HCT116 (cell line): ENCODE measurements at regions not wholly inside any gene's neighbourhood (a gene's known extent, or its start where the extent isn't known, plus 50 kb on each side); places are given as distances from the start of the nearest gene placed in this dataset.
A peak's percentile ranks its signal among the peaks of the same experiment; 100 is the strongest.

ENCODE experiments used
- ATAC-seq: fragments of 200-7000 bp; cut with Tn5 transposase; 2 replicates; pipeline ENCODE4 v1.9.1; 2020; ENCODE audit warnings: mild to moderate bottlenecking, moderate library complexity
- BruUV-seq: library from RNA; stranded (reverse); fragments of 400-500 nt; replicated peaks from 2 replicates; lab custom pipeline; 2021; lab: Mats Ljungman, UMichigan
- CTCF ChIA-PET: fragments of 300-600 bp; sonication (Branson Sonifier 250); formaldehyde crosslinking; loops from one replicate; lab custom pipeline; 2021; ENCODE audit warnings: antibody characterized with exemption; lab: Charles Lee
- POLR2A ChIA-PET: fragments of 300-600, 350-600 bp; sonication (Branson Sonifier 250); formaldehyde crosslinking; loops from one replicate; lab custom pipeline; 2021; ENCODE audit warnings: antibody characterized with exemption; lab: Charles Lee
- RAD21 ChIA-PET, 2 experiments: fragments of 300-600 bp; sonication (Branson Sonifier 250); formaldehyde crosslinking; loops; one replicate each; lab custom pipeline; 2023; ENCODE audit warnings: low total read pairs in 2 of 2; ENCODE audit not compliant: uncharacterized antibody in 2 of 2, unreplicated experiment in 2 of 2, low non-redundant PET in 1 of 2; lab: Charles Lee
- DNase-seq: peaks from one replicate; pipeline ENCODE4 v3.0.0-alpha.2; 2010; ENCODE audit warnings: low read depth, low spot score
- H2AFZ ChIP-seq: fragments of 200-600 bp; shearing (Covaris generic), sonication (generic); 2 replicates; pipeline ENCODE4 v1.6.1; 2017; ENCODE audit warnings: low read depth, mixed run types, mixed read lengths, antibody characterized with exemption, low read length; ENCODE audit not compliant: poor library complexity, severe bottlenecking
- H3K27ac ChIP-seq: 2 replicates; pipeline ENCODE4 v1.5.1; 2012; ENCODE audit warnings: low read depth, low read length
- H3K27me3 ChIP-seq: fragments of 200-600 bp; sonication (generic); 2 replicates; pipeline ENCODE4 v1.6.1; 2016; ENCODE audit warnings: mixed run types, low read length, mixed read lengths; ENCODE audit not compliant: insufficient read depth
- H3K36me3 ChIP-seq, 2 experiments: fragments of 200-500 bp in 1 of 2; fragments of 200-600 bp in 1 of 2; sonication (Bioruptor generic) in 1 of 2; sonication (generic) in 1 of 2; 2 replicates each; pipeline versions ENCODE4 v1.5.1 to v1.6.1; 2014 to 2016; ENCODE audit warnings: low read length in 2 of 2, inconsistent platforms in 1 of 2, mixed read lengths in 1 of 2, mixed run types in 1 of 2; ENCODE audit not compliant: insufficient read depth in 2 of 2, control insufficient read depth in 1 of 2
- H3K4me1 ChIP-seq, 2 experiments: fragments of 200-600 bp in 1 of 2; sonication (generic) in 1 of 2; 2 replicates each; pipeline versions ENCODE4 v1.5.1 to v1.6.1; 2012 to 2017; ENCODE audit warnings: low read length in 2 of 2, inconsistent platforms in 1 of 2, mild to moderate bottlenecking in 1 of 2, mixed read lengths in 1 of 2, mixed run types in 1 of 2, moderate library complexity in 1 of 2; ENCODE audit not compliant: insufficient read depth in 2 of 2, control insufficient read depth in 1 of 2
- H3K4me2 ChIP-seq: fragments of 200-600 bp; sonication (generic); 2 replicates; pipeline ENCODE4 v1.6.1; 2017; ENCODE audit warnings: mixed run types, low read length, mixed read lengths
- H3K4me3 ChIP-seq, 2 experiments: fragments of 200-600 bp in 1 of 2; sonication (generic) in 1 of 2; replicated peaks in 1 of 2; 2 replicates each; pipeline ENCODE4 v1.5.1; 2011 to 2016; ENCODE audit warnings: low read length in 2 of 2, control low read depth in 1 of 2, low read depth in 1 of 2, mild to moderate bottlenecking in 1 of 2, mixed read lengths in 1 of 2, mixed run types in 1 of 2
- H3K79me2 ChIP-seq: fragments of 200-600 bp; sonication (generic); 2 replicates; pipeline ENCODE4 v1.6.1; 2017; ENCODE audit warnings: mild to moderate bottlenecking, mixed run types, low read length, moderate library complexity, mixed read lengths; ENCODE audit not compliant: insufficient read depth
- H3K9ac ChIP-seq: fragments of 200-600 bp; sonication (generic); 2 replicates; pipeline ENCODE4 v1.6.1; 2016; ENCODE audit warnings: low read length, mixed read lengths
- H3K9me2 ChIP-seq: fragments of 200-600 bp; sonication (generic), shearing (Covaris generic); 2 replicates; pipeline ENCODE4 v1.6.1; 2017; ENCODE audit warnings: mixed run types, mild to moderate bottlenecking, moderate library complexity; ENCODE audit not compliant: insufficient read depth
- H3K9me3 ChIP-seq, 2 experiments: fragments of 200-500 bp in 1 of 2; fragments of 200-600 bp in 1 of 2; sonication (Bioruptor generic) in 1 of 2; sonication (generic) in 1 of 2; 2 replicates each; pipeline ENCODE4 v1.6.1; 2014 to 2017; ENCODE audit warnings: low read length in 2 of 2, mixed read lengths in 2 of 2, inconsistent platforms in 1 of 2, low read depth in 1 of 2, mild to moderate bottlenecking in 1 of 2, mixed run types in 1 of 2, moderate library complexity in 1 of 2; ENCODE audit not compliant: control insufficient read depth in 1 of 2, insufficient read depth in 1 of 2
- H4K20me1 ChIP-seq: fragments of 200-600 bp; sonication (generic), shearing (Covaris generic); 2 replicates; pipeline ENCODE4 v1.6.1; 2017; ENCODE audit warnings: mixed run types, mild to moderate bottlenecking, moderate library complexity; ENCODE audit not compliant: insufficient read depth
- EZH2 ChIP-seq: fragments of 200-600 bp; sonication (generic); IDR thresholded peaks from 2 replicates; pipeline ENCODE4 v1.6.1; 2017; ENCODE audit warnings: antibody characterized with exemption, mixed run types
- EZH2phosphoT487 ChIP-seq: fragments of 200-600 bp; IDR thresholded peaks from 2 replicates; pipeline ENCODE4 v1.6.1; 2018; ENCODE audit warnings: antibody characterized with exemption, borderline replicate concordance
- FOSL1 ChIP-seq: IDR thresholded peaks from 2 replicates; pipeline ENCODE4 v1.6.1; 2012; ENCODE audit warnings: low read depth
- RAD21 ChIP-seq: IDR thresholded peaks from 2 replicates; pipeline ENCODE4 v1.6.1; 2012; ENCODE audit warnings: low read depth, mild to moderate bottlenecking
- intact Hi-C: fragments of 100-400 bp; cut with micrococcal nuclease; formaldehyde crosslinking; loops from 2 replicates; pipeline ENCODE4 v1.10.0; 2022
- TF ChIP-seq, protein P1 (sequence below): IDR thresholded peaks from 2 replicates; pipeline ENCODE4 v1.6.1; 2012
- TF ChIP-seq, protein P2 (sequence below), 3 experiments: fragments of 200-600 bp in 1 of 3; sonication (generic) in 1 of 3; IDR thresholded peaks in 2 of 3; conservative IDR thresholded peaks in 1 of 3; 2 replicates each; pipeline ENCODE4 v1.5.1; 2012 to 2017; ENCODE audit warnings: low read depth in 2 of 3, low read length in 2 of 3, antibody characterized with exemption in 1 of 3, borderline replicate concordance in 1 of 3, control low read depth in 1 of 3, mild to moderate bottlenecking in 1 of 3, mixed read lengths in 1 of 3, mixed run types in 1 of 3, moderate library complexity in 1 of 3; ENCODE audit not compliant: insufficient read depth in 1 of 3

DNA sequence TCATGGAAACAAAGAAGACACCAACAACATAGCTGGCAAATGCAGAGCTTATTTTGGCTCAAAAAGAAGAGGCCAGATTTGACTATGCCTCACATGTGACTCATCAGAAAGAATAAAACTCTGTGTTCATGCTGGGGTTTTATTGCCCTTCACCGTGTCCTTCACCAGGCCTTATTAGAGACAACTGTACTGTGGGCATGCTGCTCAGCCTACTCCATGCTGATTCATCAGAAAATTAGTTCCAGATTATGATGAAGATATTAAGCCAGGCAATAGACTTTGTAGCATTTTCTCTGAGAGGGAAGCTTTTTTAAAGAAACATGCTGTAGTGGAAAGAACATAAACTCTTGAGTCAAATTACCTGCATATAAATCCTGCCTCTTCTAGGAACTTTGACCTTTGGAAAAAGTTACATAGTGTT is 89.8 kb downstream of the CYB561 start (continued):
- TF ChIP-seq EZH2: no peak

DNA sequence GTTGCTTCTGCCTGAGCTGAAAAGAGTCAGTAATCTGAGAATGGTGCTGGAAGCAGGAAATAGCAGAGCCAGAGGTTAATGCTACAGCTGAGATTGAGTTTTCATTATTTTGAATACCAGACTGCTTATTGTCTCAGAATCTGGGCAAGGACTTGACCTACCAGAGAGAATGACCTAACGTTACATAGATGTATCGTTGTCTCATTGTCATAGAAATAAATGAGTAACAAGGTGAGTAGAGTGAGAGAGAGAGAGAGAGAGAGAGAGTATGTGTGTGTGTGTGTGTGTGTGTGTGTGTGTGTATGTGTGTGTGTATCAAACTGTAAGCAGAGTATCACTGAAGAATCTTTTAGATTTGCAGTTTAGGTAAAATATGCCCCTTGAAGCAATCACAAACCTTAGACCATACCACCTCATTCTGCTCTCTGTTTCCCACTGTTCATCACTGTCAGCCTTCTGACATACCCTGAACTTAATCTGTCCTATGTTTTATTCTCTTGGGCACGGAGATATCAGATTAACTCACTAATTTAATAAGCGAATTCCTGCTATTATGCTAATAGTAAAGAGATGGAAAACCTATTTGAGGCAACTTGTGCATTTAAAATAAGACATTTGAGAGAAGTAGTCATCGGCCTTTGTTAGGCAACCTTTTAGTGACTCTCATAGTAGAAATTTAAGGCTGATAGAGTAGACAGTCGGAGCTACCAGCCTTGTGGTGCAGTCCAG is 87.8 kb downstream of the CYB561 start:
- RAD21 ChIA-PET: no interaction called here
- DNase-seq (no peak), ATAC-seq (no peak)
- H3K9ac ChIP-seq: no peak overlapping the region
- no peaks in the 10 kb centered on the region for H3K9me2 ChIP-seq
- CTCF ChIA-PET: no interaction called here
- H3K4me1 ChIP-seq: peaks cover 11 to 12% of the 10 kb centered on the region in 2 experiments
- no peak overlapping the region for H3K4me3 ChIP-seq
- H2AFZ ChIP-seq: no peak overlapping the region
- no peaks in the 10 kb centered on the region for H3K79me2 ChIP-seq
- H3K27me3 ChIP-seq: no peaks in the 10 kb centered on the region
- no peaks in the 10 kb centered on the region for H4K20me1 ChIP-seq
- no peak overlapping the region for H3K4me2 ChIP-seq
- POLR2A ChIA-PET: no interaction called here
- TF ChIP-seq, protein P1, sequence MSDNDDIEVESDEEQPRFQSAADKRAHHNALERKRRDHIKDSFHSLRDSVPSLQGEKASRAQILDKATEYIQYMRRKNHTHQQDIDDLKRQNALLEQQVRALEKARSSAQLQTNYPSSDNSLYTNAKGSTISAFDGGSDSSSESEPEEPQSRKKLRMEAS: no peak
- TF ChIP-seq EZH2phosphoT487: no peak
- TF ChIP-seq RAD21: no peak
- TF ChIP-seq, protein P2, sequence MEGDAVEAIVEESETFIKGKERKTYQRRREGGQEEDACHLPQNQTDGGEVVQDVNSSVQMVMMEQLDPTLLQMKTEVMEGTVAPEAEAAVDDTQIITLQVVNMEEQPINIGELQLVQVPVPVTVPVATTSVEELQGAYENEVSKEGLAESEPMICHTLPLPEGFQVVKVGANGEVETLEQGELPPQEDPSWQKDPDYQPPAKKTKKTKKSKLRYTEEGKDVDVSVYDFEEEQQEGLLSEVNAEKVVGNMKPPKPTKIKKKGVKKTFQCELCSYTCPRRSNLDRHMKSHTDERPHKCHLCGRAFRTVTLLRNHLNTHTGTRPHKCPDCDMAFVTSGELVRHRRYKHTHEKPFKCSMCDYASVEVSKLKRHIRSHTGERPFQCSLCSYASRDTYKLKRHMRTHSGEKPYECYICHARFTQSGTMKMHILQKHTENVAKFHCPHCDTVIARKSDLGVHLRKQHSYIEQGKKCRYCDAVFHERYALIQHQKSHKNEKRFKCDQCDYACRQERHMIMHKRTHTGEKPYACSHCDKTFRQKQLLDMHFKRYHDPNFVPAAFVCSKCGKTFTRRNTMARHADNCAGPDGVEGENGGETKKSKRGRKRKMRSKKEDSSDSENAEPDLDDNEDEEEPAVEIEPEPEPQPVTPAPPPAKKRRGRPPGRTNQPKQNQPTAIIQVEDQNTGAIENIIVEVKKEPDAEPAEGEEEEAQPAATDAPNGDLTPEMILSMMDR (IDR thresholded peaks at IDR 0.05 in 2 of 3, conservative IDR thresholded peaks at IDR 0.05 in 1 of 3; ENCODE audit: borderline replicate concordance in 1 of 3, insufficient read depth in 1 of 3, low read depth in 2 of 3, low read length in 2 of 3): no peak
- TF ChIP-seq EZH2: no peak
- TF ChIP-seq FOSL1: 0 out of 2 replicates have a peak, but pooled peaks have one; percentile 5
- intact Hi-C loops: no loop called here
- H3K9me3 ChIP-seq: no peaks in the 10 kb centered on the region
- no peaks in the 10 kb centered on the region for H3K36me3 ChIP-seq
- no peak overlapping the region for H3K27ac ChIP-seq
- BruUV-seq: no TSS peak
